Bronchial epithelial cell (primary cell): ENCODE measurements at regions not wholly inside any gene's neighbourhood (a gene's known extent, or its start where the extent isn't known, plus 50 kb on each side); places are given as distances from the start of the nearest gene placed in this dataset.
A peak's percentile ranks its signal among the peaks of the same experiment; 100 is the strongest.

Source experiments
- DNase-seq: peaks from one replicate; pipeline ENCODE4 v3.0.0-alpha.2; 2010; ENCODE audit warnings: low read depth
- FAIRE-seq: peaks from 2 replicates; lab custom pipeline; 2011; peaks lifted over from hg19 to GRCh38; lab: Jason Lieb, UNC
- H3K27me3 ChIP-seq: 2 replicates; pipeline ENCODE4 v1.5.1; 2011; ENCODE audit warnings: low read length; ENCODE audit not compliant: control insufficient read depth, insufficient read depth
- H3K36me3 ChIP-seq: 2 replicates; pipeline ENCODE4 v1.5.1; 2011; ENCODE audit warnings: low read length; ENCODE audit not compliant: control insufficient read depth, insufficient read depth
- H3K4me3 ChIP-seq: 2 replicates; pipeline ENCODE4 v1.5.1; 2011; ENCODE audit warnings: mild to moderate bottlenecking, low read depth, low read length, control low read depth
- TF ChIP-seq, protein P1 (sequence below): IDR thresholded peaks from 2 replicates; pipeline ENCODE4 v1.5.1; 2011; ENCODE audit warnings: mild to moderate bottlenecking, moderate library complexity, low read length, control low read depth, inconsistent platforms; ENCODE audit not compliant: insufficient read depth, severe bottlenecking

DNA sequence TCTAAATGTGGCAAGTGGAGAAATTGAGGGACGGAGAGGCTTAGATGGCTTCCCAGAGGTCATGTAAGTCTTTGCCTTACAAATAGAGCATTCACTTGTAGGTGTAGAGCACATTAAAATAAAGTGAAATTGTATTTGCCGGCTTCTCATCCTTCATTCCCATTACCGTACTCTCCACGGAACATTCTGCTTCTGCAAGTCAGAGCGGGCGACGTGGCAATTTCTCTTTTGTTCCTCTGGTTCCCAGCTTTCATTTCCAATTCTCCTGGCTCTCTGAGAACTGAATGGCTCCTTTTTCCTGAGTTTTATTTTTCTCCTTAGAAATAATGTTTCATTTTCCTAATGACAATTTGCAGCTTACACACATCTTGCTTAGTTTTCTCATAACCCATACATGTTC, 51.3 kb upstream of the PFKP start:
- no peaks in the 10 kb centered on the region for H3K27me3 ChIP-seq
- no peak overlapping the region for H3K4me3 ChIP-seq
- no peak for DNase-seq
- TF ChIP-seq, protein P1, sequence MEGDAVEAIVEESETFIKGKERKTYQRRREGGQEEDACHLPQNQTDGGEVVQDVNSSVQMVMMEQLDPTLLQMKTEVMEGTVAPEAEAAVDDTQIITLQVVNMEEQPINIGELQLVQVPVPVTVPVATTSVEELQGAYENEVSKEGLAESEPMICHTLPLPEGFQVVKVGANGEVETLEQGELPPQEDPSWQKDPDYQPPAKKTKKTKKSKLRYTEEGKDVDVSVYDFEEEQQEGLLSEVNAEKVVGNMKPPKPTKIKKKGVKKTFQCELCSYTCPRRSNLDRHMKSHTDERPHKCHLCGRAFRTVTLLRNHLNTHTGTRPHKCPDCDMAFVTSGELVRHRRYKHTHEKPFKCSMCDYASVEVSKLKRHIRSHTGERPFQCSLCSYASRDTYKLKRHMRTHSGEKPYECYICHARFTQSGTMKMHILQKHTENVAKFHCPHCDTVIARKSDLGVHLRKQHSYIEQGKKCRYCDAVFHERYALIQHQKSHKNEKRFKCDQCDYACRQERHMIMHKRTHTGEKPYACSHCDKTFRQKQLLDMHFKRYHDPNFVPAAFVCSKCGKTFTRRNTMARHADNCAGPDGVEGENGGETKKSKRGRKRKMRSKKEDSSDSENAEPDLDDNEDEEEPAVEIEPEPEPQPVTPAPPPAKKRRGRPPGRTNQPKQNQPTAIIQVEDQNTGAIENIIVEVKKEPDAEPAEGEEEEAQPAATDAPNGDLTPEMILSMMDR = no peak
- H3K36me3 ChIP-seq = no peaks in the 10 kb centered on the region
- FAIRE-seq = no peak

DNA sequence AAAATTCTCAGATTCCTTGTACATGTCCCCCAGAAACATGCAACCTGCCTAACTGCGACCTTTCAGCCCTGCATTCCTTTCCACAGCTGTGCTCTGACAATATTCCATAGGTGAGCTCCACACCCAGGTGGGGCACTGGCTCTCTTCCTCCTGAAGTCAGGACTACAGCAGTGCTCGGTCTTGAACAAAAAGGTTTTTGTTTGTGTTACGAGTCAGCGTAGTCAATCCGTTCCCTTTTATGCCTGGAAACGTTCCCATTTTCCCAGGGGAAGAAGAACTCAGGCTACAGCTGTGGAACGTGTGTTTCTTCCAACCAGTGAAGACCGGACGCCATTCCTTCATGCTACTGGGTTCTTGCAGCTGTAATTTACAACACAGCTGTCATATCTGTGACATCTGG, 52.4 kb upstream of the PFKP start:
- DNase-seq = no peak
- no peaks in the 10 kb centered on the region for H3K27me3 ChIP-seq

DNA sequence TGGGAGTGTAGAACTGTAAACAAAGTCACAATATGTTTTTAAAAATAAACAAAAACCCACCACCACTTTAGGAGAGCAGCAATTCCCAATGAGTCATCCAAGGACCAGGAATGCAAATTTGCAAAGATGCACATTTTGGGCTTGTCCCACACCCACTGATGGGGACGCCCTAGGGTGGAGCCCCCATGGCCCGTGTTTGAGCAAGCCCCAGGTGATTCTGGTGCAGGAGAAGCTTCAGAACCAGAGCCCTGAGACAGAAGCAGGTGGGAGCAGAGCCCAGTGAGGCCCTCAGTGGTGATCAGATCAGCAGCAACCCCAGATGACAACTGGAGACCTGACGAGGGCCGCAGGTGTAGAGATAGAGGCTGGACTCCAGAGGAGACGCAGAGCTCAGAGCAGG, 55.1 kb upstream of the PFKP start:
- TF ChIP-seq, protein P1 = no peak
- DNase-seq (no peak), FAIRE-seq (no peak)
- Histone ChIP-seq H3K36me3 (no peaks in the 10 kb centered on the region), H3K4me3 (no peak overlapping the region), H3K27me3 (no peaks in the 10 kb centered on the region)

More for the DNA sequence above, 52.4 kb upstream of the PFKP start:
- no peaks in the 10 kb centered on the region for H3K36me3 ChIP-seq
- TF ChIP-seq, protein P1 = no peak
- no peak overlapping the region for H3K4me3 ChIP-seq
- no peak for FAIRE-seq

DNA sequence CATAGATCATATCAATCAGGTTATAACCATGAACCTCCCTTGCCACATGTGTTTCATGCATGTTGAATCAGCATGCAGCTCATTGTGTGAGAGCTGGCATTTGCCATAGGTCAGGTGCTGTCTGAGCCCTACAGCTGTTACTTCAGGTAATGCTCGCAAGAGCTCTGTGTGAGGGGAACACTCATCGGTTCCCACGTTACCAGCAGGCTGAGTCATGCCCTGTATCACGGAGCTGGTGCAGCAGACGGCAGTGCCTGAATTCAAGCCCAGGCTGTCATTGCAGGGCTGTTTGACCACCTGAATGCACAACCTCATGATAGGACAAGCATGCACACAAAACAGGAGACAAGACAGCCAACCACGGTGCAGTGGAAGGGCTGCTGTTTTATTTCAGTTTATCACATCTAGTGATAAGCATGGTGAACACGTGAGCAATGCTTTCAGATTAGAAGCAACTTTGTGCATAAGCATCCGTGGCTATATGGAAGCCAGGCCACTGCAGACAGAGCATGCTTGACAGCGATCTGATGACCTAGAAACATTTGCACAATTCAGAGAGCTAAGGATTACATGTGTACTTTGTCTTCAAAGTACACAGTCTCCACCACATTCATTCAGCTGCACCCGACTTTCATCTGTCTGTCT, 56.4 kb upstream of the PFKP start:
- TF ChIP-seq, protein P1 = no peak
- DNase-seq (peak; percentile 59), FAIRE-seq (peak; percentile 91)
- Histone ChIP-seq H3K4me3 (no peak overlapping the region), H3K27me3 (no peaks in the 10 kb centered on the region), H3K36me3 (no peaks in the 10 kb centered on the region)

DNA sequence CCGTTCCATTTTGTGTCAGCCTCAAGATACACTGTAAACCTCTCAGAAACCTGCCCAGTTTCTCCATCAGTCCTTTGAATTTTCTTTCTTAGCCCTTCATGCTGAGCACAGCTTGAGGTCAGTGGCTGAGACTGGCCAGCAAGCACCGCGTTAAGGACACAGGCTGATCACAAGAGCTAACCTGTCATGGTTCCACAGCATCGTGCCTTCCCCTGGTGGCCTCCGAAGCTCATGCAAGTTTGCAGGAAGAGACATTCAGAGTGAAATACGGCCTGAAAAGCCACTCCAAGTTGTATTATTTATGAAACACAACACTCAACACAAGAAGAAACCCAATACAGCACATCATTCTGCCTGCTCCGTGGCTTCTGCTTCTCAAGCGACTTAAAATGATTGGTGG, 57.0 kb upstream of the PFKP start:
- H3K27me3 ChIP-seq = no peaks in the 10 kb centered on the region
- H3K36me3 ChIP-seq = no peaks in the 10 kb centered on the region
- DNase-seq = no peak
- TF ChIP-seq, protein P1 = no peak
- no peak for FAIRE-seq
- H3K4me3 ChIP-seq = no peak overlapping the region

DNA sequence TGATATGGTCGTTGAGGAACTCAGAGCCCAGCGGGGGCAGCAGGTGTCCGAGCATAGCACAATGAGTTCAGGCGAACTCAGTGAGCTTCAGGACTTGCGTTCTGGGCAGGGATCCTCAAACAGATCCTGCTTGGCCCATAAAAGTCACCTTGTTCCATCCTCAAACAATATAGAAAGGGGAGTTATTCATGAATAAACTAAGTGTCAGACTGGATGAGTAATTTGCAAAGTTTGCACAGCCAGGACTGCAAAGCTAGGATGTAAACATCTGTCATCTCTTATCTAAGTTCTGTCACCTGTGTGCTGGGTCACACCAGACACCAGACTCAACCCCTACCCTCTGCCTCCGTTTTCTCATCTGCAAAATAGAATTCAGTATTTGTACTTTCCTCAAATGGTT, 58.0 kb upstream of the PFKP start:
- Histone ChIP-seq H3K4me3 (no peak overlapping the region), H3K36me3 (no peaks in the 10 kb centered on the region), H3K27me3 (no peaks in the 10 kb centered on the region)
- no peak for FAIRE-seq
- TF ChIP-seq, protein P1 = no peak
- DNase-seq = peak; percentile 8
